HepG2 (cell line): ENCODE measurements at regions not wholly inside any gene's neighbourhood (a gene's known extent, or its start where the extent isn't known, plus 50 kb on each side); places are given as distances from the start of the nearest gene placed in this dataset.

Experiments used
- ATAC-seq: fragments of 200-7000 bp; cut with Tn5 transposase; 3 replicates; pipeline ENCODE4 v1.9.1; 2020; ENCODE audit warnings: mild to moderate bottlenecking, moderate library complexity
- BruUV-seq: library from RNA; stranded (reverse); fragments of 400-500 nt; replicated peaks from 2 replicates; lab custom pipeline; 2021; lab: Mats Ljungman, UMichigan
- CTCF ChIA-PET: fragments of 300-600 bp; formaldehyde crosslinking; extraction: SDS; loops from one replicate; lab custom pipeline; 2021; ENCODE audit warnings: low total read pairs, inconsistent platforms, low intra/inter-chr PET ratio; lab: Yijun Ruan, JAX
- POLR2A ChIA-PET: fragments of 350-600 bp; sonication (Branson Sonifier 250); formaldehyde crosslinking; loops from one replicate; lab custom pipeline; 2020; ENCODE audit warnings: antibody characterized with exemption, inconsistent platforms; lab: Yijun Ruan, JAX
- DNase-seq: peaks from one replicate; pipeline ENCODE4 v3.0.0-alpha.2; 2015; ENCODE audit warnings: low spot score
- FAIRE-seq: peaks from 3 replicates; lab custom pipeline; 2011; peaks lifted over from hg19 to GRCh38; lab: Jason Lieb, UNC
- H2AFZ ChIP-seq: one replicate; pipeline ENCODE4 v1.6.1; 2011; ENCODE audit warnings: low read length, inconsistent platforms
- H3K27ac ChIP-seq: fragments of 300-600 bp; 3 replicates; pipeline ENCODE4 v1.8.0; 2011; ENCODE audit warnings: mixed run types, mild to moderate bottlenecking, mixed read lengths, low read length, inconsistent platforms; ENCODE audit not compliant: insufficient read depth; ENCODE audit errors: extremely low read length
- H3K27me3 ChIP-seq, 2 experiments: fragments of 200-600 bp in 1 of 2; 2 replicates in 1 of 2; 3 replicates in 1 of 2; pipeline versions ENCODE4 v1.6.0 to v1.8.0; 2011; ENCODE audit warnings: low read length in 2 of 2, mild to moderate bottlenecking in 2 of 2, moderate library complexity in 2 of 2, inconsistent platforms in 1 of 2; ENCODE audit not compliant: insufficient read depth in 2 of 2, control insufficient read depth in 1 of 2
- H3K36me3 ChIP-seq, 2 experiments: fragments of 200-600 bp in 1 of 2; replicated peaks in 1 of 2; 2 replicates in 1 of 2; 3 replicates in 1 of 2; pipeline versions ENCODE4 v1.5.1 to v1.8.0; 2011; ENCODE audit warnings: low read length in 2 of 2, inconsistent platforms in 1 of 2; ENCODE audit not compliant: insufficient read depth in 2 of 2, control insufficient read depth in 1 of 2
- H3K4me1 ChIP-seq: 2 replicates; pipeline ENCODE4 v1.5.1; 2012; ENCODE audit warnings: low read length, inconsistent platforms; ENCODE audit not compliant: insufficient read depth
- H3K4me2 ChIP-seq: 2 replicates; pipeline ENCODE4 v1.6.0; 2011; ENCODE audit warnings: low read depth, low read length, inconsistent platforms
- H3K4me3 ChIP-seq, 3 experiments: fragments of 200-600 bp in 1 of 3; sonication (generic), shearing (Covaris generic) in 1 of 3; replicated peaks in 1 of 3; 2 replicates each; pipeline ENCODE4 v1.5.1; 2011 to 2016; ENCODE audit warnings: low read length in 3 of 3, inconsistent platforms in 2 of 3, low read depth in 2 of 3, mild to moderate bottlenecking in 2 of 3, control low read depth in 1 of 3, mixed read lengths in 1 of 3; ENCODE audit not compliant: insufficient read depth in 1 of 3
- H3K79me2 ChIP-seq: one replicate; pipeline ENCODE4 v1.6.1; 2011; ENCODE audit warnings: low read length, inconsistent platforms; ENCODE audit not compliant: insufficient read depth
- H3K9ac ChIP-seq: 2 replicates; pipeline ENCODE4 v1.6.0; 2011; ENCODE audit warnings: mild to moderate bottlenecking, low read depth, low read length, inconsistent platforms; ENCODE audit not compliant: insufficient read depth
- H3K9me3 ChIP-seq: 2 replicates; pipeline ENCODE4 v1.5.1; 2012; ENCODE audit warnings: mild to moderate bottlenecking, low read length
- H4K20me1 ChIP-seq: 2 replicates; pipeline ENCODE4 v1.6.0; 2011; ENCODE audit warnings: inconsistent platforms, mild to moderate bottlenecking, low read length, moderate library complexity; ENCODE audit not compliant: insufficient read depth
- AFF4 ChIP-seq: sonication (generic); formaldehyde crosslinking; IDR thresholded peaks from 2 replicates; pipeline ENCODE4 v1.4.0; 2020; ENCODE audit warnings: missing genetic modification reagents
- FOSL2 ChIP-seq: sonication (generic); formaldehyde crosslinking; IDR thresholded peaks from 2 replicates; pipeline ENCODE4 v1.4.0; 2020; ENCODE audit warnings: missing genetic modification reagents
- HBP1 ChIP-seq: IDR thresholded peaks from 2 replicates; pipeline ENCODE4 v1.6.1; 2016; ENCODE audit warnings: low read depth, control low read depth
- MATR3 ChIP-seq: sonication (generic); formaldehyde crosslinking; IDR thresholded peaks from 2 replicates; pipeline ENCODE4 v1.4.0; 2020; ENCODE audit warnings: missing genetic modification reagents
- MBD4 ChIP-seq: IDR thresholded peaks from 2 replicates; pipeline ENCODE4 v1.6.1; 2012; ENCODE audit warnings: low read length, inconsistent platforms, borderline replicate concordance
- MTA1 ChIP-seq: sonication (generic); formaldehyde crosslinking; IDR thresholded peaks from 2 replicates; pipeline ENCODE4 v1.4.0; 2020; ENCODE audit warnings: missing genetic modification reagents, mild to moderate bottlenecking, borderline replicate concordance
- PCBP1 ChIP-seq: fragments of 200-400 bp; formaldehyde crosslinking; IDR thresholded peaks from 2 replicates; pipeline ENCODE4 v1.6.1; 2017; ENCODE audit warnings: mild to moderate bottlenecking, low read depth, low read length, borderline replicate concordance
- PHF20 ChIP-seq: sonication (generic); formaldehyde crosslinking; IDR thresholded peaks from 2 replicates; pipeline ENCODE4 v1.5.0; 2020; ENCODE audit warnings: mild to moderate bottlenecking, missing genetic modification reagents
- POLR2AphosphoS5 ChIP-seq: IDR thresholded peaks from 2 replicates; pipeline ENCODE4 v1.6.1; 2012; ENCODE audit warnings: low read depth, low read length
- SMARCE1 ChIP-seq: fragments of 450-650 bp; IDR thresholded peaks from 2 replicates; pipeline ENCODE4 v1.6.1; 2017; ENCODE audit warnings: borderline replicate concordance
- ZFP36 ChIP-seq: fragments of 150-350 bp; IDR thresholded peaks from 2 replicates; pipeline ENCODE4 v1.6.1; 2018; ENCODE audit warnings: borderline replicate concordance, low read length, low read depth; ENCODE audit not compliant: partially characterized antibody
- ZFP41 ChIP-seq: sonication (generic); formaldehyde crosslinking; IDR thresholded peaks from 2 replicates; pipeline ENCODE4 v1.4.0; 2020; ENCODE audit warnings: mild to moderate bottlenecking, missing genetic modification reagents, borderline replicate concordance
- ZNF180 ChIP-seq: sonication (generic); formaldehyde crosslinking; IDR thresholded peaks from 2 replicates; pipeline ENCODE4 v1.4.0; 2020; ENCODE audit warnings: low read depth, missing genetic modification reagents, borderline replicate concordance
- ZNF20 ChIP-seq: sonication (generic); formaldehyde crosslinking; IDR thresholded peaks from 2 replicates; pipeline ENCODE4 v1.4.0; 2020; ENCODE audit warnings: mild to moderate bottlenecking, moderate library complexity, missing genetic modification reagents
- in situ Hi-C: cut with HindIII; loops from 2 replicates; pipeline ENCODE4 v1.10.0; 2017; ENCODE audit warnings: low pct_unique_long_range_greater_than_20kb; ENCODE audit not compliant: extremely low pct_ligation_motif_present
- intact Hi-C: fragments of 100-400 bp; cut with micrococcal nuclease; formaldehyde crosslinking; loops from one replicate; pipeline ENCODE4 v1.10.0; 2022; ENCODE audit not compliant: unreplicated experiment
- TF ChIP-seq, protein P1 (sequence below): sonication (generic); formaldehyde crosslinking; IDR thresholded peaks from 2 replicates; pipeline ENCODE4 v1.8.1; 2023; ENCODE audit warnings: mild to moderate bottlenecking, missing genetic modification reagents
- TF ChIP-seq, protein P2 (sequence below): sonication (generic); formaldehyde crosslinking; IDR thresholded peaks from 2 replicates; pipeline ENCODE4 v1.4.0; 2020; ENCODE audit warnings: mild to moderate bottlenecking, low read depth, missing genetic modification reagents

- TF ChIP-seq, protein P1, sequence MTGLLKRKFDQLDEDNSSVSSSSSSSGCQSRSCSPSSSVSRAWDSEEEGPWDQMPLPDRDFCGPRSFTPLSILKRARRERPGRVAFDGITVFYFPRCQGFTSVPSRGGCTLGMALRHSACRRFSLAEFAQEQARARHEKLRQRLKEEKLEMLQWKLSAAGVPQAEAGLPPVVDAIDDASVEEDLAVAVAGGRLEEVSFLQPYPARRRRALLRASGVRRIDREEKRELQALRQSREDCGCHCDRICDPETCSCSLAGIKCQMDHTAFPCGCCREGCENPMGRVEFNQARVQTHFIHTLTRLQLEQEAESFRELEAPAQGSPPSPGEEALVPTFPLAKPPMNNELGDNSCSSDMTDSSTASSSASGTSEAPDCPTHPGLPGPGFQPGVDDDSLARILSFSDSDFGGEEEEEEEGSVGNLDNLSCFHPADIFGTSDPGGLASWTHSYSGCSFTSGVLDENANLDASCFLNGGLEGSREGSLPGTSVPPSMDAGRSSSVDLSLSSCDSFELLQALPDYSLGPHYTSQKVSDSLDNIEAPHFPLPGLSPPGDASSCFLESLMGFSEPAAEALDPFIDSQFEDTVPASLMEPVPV = no peak
- TF ChIP-seq, protein P2, sequence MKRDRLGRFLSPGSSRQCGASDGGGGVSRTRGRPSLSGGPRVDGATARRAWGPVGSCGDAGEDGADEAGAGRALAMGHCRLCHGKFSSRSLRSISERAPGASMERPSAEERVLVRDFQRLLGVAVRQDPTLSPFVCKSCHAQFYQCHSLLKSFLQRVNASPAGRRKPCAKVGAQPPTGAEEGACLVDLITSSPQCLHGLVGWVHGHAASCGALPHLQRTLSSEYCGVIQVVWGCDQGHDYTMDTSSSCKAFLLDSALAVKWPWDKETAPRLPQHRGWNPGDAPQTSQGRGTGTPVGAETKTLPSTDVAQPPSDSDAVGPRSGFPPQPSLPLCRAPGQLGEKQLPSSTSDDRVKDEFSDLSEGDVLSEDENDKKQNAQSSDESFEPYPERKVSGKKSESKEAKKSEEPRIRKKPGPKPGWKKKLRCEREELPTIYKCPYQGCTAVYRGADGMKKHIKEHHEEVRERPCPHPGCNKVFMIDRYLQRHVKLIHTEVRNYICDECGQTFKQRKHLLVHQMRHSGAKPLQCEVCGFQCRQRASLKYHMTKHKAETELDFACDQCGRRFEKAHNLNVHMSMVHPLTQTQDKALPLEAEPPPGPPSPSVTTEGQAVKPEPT (CRISPR knock-in tag) = no peak
- TF ChIP-seq ZFP41 (CRISPR knock-in tag) (no peak), SMARCE1 (no peak), ZNF20 (CRISPR knock-in tag) (no peak)
These were observed 1498.8 kb downstream of the SLITRK5 start (continued) for GRCh38 chr13:89169951-89170350.

DNA sequence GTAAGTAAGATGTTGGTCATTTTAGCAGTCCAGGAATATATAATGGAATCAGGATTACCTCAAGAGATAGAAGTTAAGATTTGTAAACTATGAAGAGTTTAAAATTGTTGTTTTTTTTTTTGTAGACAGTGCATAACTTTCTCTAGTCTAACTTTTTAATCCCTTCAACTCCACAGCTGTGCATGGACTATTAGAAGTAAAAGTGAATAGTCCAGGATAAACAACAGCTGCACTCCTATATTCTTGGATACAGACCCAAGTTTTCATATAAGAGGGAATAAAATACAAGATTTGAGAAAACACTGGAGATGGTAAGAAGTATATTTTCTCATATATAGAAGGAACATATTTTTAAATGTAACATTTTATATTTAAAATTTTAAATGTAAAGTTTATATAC, 1509.9 kb downstream of the SLITRK5 start:
- Histone ChIP-seq H3K36me3 (no peaks in the 10 kb centered on the region), H3K4me2 (no peak overlapping the region), H3K79me2 (no peaks in the 10 kb centered on the region), H3K9ac (no peak overlapping the region), H3K27me3 (no peaks in the 10 kb centered on the region), H2AFZ (no peak overlapping the region), H3K4me1 (no peaks in the 10 kb centered on the region), H3K27ac (no peak overlapping the region), H3K4me3 (no peak overlapping the region), H3K9me3 (peaks cover 29% of the 10 kb centered on the region), H4K20me1 (no peaks in the 10 kb centered on the region)
- ChIA-PET POLR2A (no interaction called here), CTCF (no interaction called here)
- no TSS peak for BruUV-seq
- ATAC-seq (no peak), DNase-seq (no peak), FAIRE-seq (no peak)
- in situ Hi-C loops (no loop called here), intact Hi-C loops (no loop called here)
- no peak for TF ChIP-seq MBD4
- no peak for TF ChIP-seq HBP1 (CRISPR knock-in tag)
- no peak for TF ChIP-seq POLR2AphosphoS5
- no peak for TF ChIP-seq PHF20
- TF ChIP-seq ZNF180 = no peak
- no peak for TF ChIP-seq FOSL2
- TF ChIP-seq MTA1 (CRISPR knock-in tag) = no peak
- TF ChIP-seq PCBP1 = no peak
- no peak for TF ChIP-seq ZFP36
- no peak for TF ChIP-seq AFF4 (CRISPR knock-in tag)
- TF ChIP-seq MATR3 (CRISPR knock-in tag) = no peak
